A673 (cell line): ENCODE measurements at regions not wholly inside any gene's neighbourhood (a gene's known extent, or its start where the extent isn't known, plus 50 kb on each side); places are given as distances from the start of the nearest gene placed in this dataset.

Experiments
- BruUV-seq: library from RNA; stranded (reverse); fragments of 400-500 nt; replicated peaks from 2 replicates; lab custom pipeline; 2021; lab: Mats Ljungman, UMichigan
- CTCF ChIA-PET: fragments of 300-600 bp; sonication (Branson Sonifier 250); formaldehyde crosslinking; loops from one replicate; lab custom pipeline; 2022; ENCODE audit warnings: antibody characterized with exemption; lab: Charles Lee
- POLR2A ChIA-PET: fragments of 300-600 bp; sonication (Branson Sonifier 250); formaldehyde crosslinking; loops from one replicate; lab custom pipeline; 2022; ENCODE audit warnings: antibody characterized with exemption; ENCODE audit not compliant: low non-redundant PET; lab: Charles Lee
- DNase-seq: peaks from one replicate; pipeline ENCODE4 v3.0.0-alpha.2; 2015; ENCODE audit warnings: low spot score
- H3K27ac ChIP-seq: fragments of 200-600 bp; sonication (generic); 2 replicates; pipeline ENCODE4 v1.5.1; 2016; ENCODE audit warnings: mixed run types, low read depth, mild to moderate bottlenecking, mixed read lengths, antibody characterized with exemption, low read length; ENCODE audit not compliant: poor library complexity, severe bottlenecking
- H3K27me3 ChIP-seq: fragments of 200-600 bp; sonication (generic); replicated peaks from 2 replicates; pipeline ENCODE4 v1.6.1; 2017; ENCODE audit warnings: mixed run types, low read depth, mild to moderate bottlenecking, mixed read lengths, antibody characterized with exemption, low read length; ENCODE audit not compliant: insufficient read depth, poor library complexity
- H3K36me3 ChIP-seq: fragments of 200-600 bp; sonication (generic); 2 replicates; pipeline ENCODE4 v1.6.1; 2016; ENCODE audit warnings: mixed run types, mild to moderate bottlenecking, mixed read lengths, antibody characterized with exemption, low read length; ENCODE audit not compliant: insufficient read depth, poor library complexity, severe bottlenecking
- H3K4me1 ChIP-seq: fragments of 200-600 bp; sonication (generic); 2 replicates; pipeline ENCODE4 v1.6.1; 2017; ENCODE audit warnings: mixed run types, mild to moderate bottlenecking, mixed read lengths, antibody characterized with exemption, low read length; ENCODE audit not compliant: insufficient read depth, poor library complexity, severe bottlenecking
- H3K4me3 ChIP-seq: fragments of 200-600 bp; sonication (generic); 2 replicates; pipeline ENCODE4 v1.5.1; 2016; ENCODE audit warnings: low read depth, mixed run types, mild to moderate bottlenecking, mixed read lengths, low read length; ENCODE audit not compliant: poor library complexity, severe bottlenecking
- H3K9me3 ChIP-seq: fragments of 200-600 bp; sonication (generic); 2 replicates; pipeline ENCODE4 v1.6.1; 2016; ENCODE audit warnings: mixed run types, low read depth, mild to moderate bottlenecking, mixed read lengths, antibody characterized with exemption, low read length; ENCODE audit not compliant: poor library complexity, severe bottlenecking
- CTCF ChIP-seq: fragments of 300-800, 200-600 bp; sonication (generic); conservative IDR thresholded peaks from 2 replicates; pipeline ENCODE4 v1.5.1; 2017; ENCODE audit warnings: low read depth, mild to moderate bottlenecking, antibody characterized with exemption, low read length, moderate library complexity, mixed read lengths
- EZH2 ChIP-seq: fragments of 200-600 bp; sonication (generic); IDR thresholded peaks from 2 replicates; pipeline ENCODE4 v1.6.1; 2017; ENCODE audit warnings: borderline replicate concordance, low read depth, mild to moderate bottlenecking, mixed read lengths, antibody characterized with exemption, low read length; ENCODE audit not compliant: poor library complexity, severe bottlenecking
- intact Hi-C: fragments of 100-400 bp; cut with micrococcal nuclease; formaldehyde crosslinking; loops from one replicate; pipeline ENCODE4 v1.10.0; 2022; ENCODE audit not compliant: unreplicated experiment

GRCh38 chr6:126264265-126264664, 75.7 kb upstream of the CENPW start:
- Histone ChIP-seq H3K9me3 (peaks cover 7% of the 10 kb centered on the region), H3K4me3 (no peak overlapping the region), H3K36me3 (no peaks in the 10 kb centered on the region), H3K4me1 (peaks cover 4% of the 10 kb centered on the region), H3K27me3 (no peaks in the 10 kb centered on the region), H3K27ac (no peak overlapping the region)
- intact Hi-C loops: no loop called here
- CTCF ChIA-PET: no interaction called here
- TF ChIP-seq CTCF (no peak), EZH2 (no peak)
- POLR2A ChIA-PET: no interaction called here
- no peak for DNase-seq
- BruUV-seq: no TSS peak

- intact Hi-C loops: no loop called here
- Histone ChIP-seq H3K27me3 (no peaks in the 10 kb centered on the region), H3K36me3 (no peaks in the 10 kb centered on the region), H3K27ac (no peak overlapping the region), H3K9me3 (no peaks in the 10 kb centered on the region), H3K4me3 (no peak overlapping the region), H3K4me1 (peaks cover 4% of the 10 kb centered on the region)
- no TSS peak for BruUV-seq
- peak; percentile 32 for DNase-seq
- POLR2A ChIA-PET: no interaction called here
- CTCF ChIA-PET: no interaction called here
- TF ChIP-seq CTCF (no peak), EZH2 (no peak)
These were observed 73.3 kb upstream of the CENPW start for GRCh38 chr6:126266664-126267063.

GRCh38 chr6:126267626-126268025, 72.3 kb upstream of the CENPW start:
- no TSS peak for BruUV-seq
- H3K27me3 ChIP-seq: no peaks in the 10 kb centered on the region
- H3K27ac ChIP-seq: no peak overlapping the region
- H3K4me3 ChIP-seq: no peak overlapping the region
- ChIA-PET CTCF (no interaction called here), POLR2A (no interaction called here)
- H3K36me3 ChIP-seq: no peaks in the 10 kb centered on the region
- no peak for TF ChIP-seq CTCF
- no peak for TF ChIP-seq EZH2
- peaks cover 4% of the 10 kb centered on the region for H3K4me1 ChIP-seq
- H3K9me3 ChIP-seq: no peaks in the 10 kb centered on the region
- intact Hi-C loops: no loop called here
- DNase-seq: peak; percentile 9
